HT-29 (cell line): ENCODE measurements at regions not wholly inside any gene's neighbourhood (a gene's known extent, or its start where the extent isn't known, plus 50 kb on each side); places are given as distances from the start of the nearest gene placed in this dataset.

ENCODE experiments used
- DNase-seq: peaks from one replicate; pipeline ENCODE4 v3.0.0-alpha.2; 2015; ENCODE audit warnings: low spot score

- DNase-seq = no peak
These were observed 225.7 kb downstream of the DPH6 start for GRCh38 chr15:35320158-35320780.

GRCh38 chr15:35319354-35319753 lies 226.6 kb downstream of the DPH6 start:
- no peak for DNase-seq

GRCh38 chr15:35317217-35317616 lies 228.7 kb downstream of the DPH6 start:
- DNase-seq = no peak

- no peak for DNase-seq
These were observed 227.2 kb upstream of the NANOGP8 start for GRCh38 chr15:35312344-35312743.

GRCh38 chr15:35311615-35312014 lies 226.5 kb upstream of the NANOGP8 start:
- DNase-seq = no peak

GRCh38 chr15:35309886-35310285 lies 224.8 kb upstream of the NANOGP8 start:
- DNase-seq = no peak

DNA sequence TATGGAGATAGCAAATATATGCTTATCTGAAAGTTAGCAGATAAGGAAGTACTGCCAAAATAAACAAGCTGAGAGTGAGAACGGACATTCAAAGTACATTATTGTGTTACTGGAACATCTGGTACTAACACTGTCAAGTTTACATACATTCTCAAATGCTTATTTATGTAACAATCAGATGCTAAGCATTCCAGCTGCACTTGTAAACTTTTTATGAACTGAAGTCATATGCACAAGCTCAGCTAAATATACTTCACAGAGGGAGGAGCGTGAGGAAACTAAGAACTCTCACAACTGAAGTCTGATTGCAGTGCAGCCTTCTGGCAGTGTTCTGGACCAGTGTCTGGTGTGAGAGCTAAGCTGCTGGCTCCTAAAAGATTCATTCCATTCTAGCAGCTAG lies 223.7 kb upstream of the NANOGP8 start:
- peak; percentile 30 for DNase-seq

GRCh38 chr15:35307676-35308075 lies 222.6 kb upstream of the NANOGP8 start:
- no peak for DNase-seq

- DNase-seq = no peak
These were observed 221.9 kb upstream of the NANOGP8 start for GRCh38 chr15:35307026-35307425.

DNA sequence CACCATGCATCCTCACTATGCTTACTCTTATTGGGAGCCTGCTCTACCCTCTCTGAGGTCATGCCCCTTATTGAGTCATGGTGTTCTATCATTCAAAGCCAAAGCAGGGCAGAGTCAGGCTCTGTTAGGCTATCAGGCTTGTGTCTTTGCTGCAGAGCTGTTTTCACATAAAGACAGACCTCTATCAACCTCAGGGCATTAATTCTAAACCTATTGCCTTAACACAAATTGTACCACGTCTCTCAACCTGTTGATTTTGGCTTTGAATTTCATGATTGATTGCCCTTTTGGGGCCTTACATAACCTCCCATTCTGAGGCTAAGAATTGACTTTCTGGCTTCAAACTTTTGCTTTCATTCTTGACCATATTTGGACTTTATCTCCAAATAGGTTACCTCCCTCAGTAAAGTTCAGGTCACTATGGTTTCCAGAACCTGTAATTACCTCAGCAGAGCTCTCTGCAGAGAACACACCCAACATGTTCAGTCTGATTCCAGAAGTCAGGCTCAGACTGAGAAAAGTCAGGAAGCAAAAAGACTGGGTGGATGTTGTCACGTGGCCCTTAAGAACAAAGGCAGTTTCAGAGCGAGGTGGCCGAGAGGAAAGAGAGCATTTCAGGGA lies 221.4 kb upstream of the NANOGP8 start:
- peak; percentile 73 for DNase-seq

DNA sequence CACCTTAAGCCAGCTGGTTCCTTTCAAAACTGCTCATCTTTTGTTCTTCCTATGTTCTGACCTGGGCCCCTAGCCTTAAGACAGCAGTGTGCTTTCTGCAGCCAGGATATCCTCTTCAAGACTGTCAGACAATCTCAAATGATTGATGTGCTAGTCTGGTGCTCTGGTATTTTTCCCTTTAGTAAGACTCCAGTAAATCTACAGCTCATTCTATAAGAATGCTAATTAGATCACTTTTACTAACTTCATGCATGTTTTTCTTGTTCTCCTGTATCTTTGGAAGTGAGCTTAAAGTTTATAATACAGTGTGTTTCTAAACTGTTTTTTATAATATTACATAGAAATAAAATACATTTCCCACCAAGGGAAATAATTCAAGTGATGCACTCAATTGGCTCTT lies 220.9 kb upstream of the NANOGP8 start:
- DNase-seq = no peak

DNA sequence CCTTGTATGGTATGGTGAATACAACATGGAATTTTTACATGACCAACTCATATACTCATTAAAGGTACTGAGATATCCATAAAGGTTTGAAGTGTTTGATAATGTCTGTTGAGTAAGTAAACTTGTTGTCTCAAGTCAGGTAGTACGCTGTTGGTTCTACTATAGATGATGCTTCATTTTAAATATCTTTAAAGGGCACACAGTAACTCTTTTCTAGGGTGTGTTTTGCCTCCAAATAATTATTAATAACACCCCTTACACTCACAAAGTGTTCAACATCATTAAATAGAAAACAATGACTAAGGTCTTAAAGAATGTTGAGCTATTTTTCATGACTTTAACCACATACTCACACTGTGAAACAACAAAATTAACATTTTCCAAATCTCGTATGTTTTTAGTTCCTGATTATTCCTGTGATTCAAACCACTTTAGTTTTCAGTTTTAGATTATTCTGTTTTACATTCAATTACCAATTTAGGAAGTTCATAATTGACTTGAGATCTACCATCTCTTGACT lies 220.0 kb upstream of the NANOGP8 start:
- DNase-seq = peak; percentile 38

DNA sequence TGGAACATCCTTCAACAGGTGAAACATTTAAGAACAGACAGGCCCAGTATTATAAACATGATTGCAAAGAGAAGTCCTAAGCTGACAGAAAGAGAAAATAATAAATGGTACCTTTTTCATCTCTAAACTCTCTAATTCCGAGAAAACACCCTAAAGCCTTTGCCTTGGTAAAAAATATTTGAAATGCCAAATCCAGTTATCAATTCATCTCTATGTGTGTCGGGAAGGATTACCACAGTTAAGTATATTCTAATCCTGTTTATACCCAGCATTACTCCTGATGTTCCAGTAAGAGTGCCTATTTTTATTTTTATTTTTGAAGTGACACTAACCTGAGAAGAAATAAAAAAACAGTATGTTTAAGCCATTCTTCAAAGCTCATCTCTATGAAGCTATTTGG lies 219.3 kb upstream of the NANOGP8 start:
- no peak for DNase-seq

GRCh38 chr15:35302334-35302733 lies 217.2 kb upstream of the NANOGP8 start:
- DNase-seq = no peak

- no peak for DNase-seq
These were observed 216.0 kb upstream of the NANOGP8 start for GRCh38 chr15:35301088-35301487.

DNA sequence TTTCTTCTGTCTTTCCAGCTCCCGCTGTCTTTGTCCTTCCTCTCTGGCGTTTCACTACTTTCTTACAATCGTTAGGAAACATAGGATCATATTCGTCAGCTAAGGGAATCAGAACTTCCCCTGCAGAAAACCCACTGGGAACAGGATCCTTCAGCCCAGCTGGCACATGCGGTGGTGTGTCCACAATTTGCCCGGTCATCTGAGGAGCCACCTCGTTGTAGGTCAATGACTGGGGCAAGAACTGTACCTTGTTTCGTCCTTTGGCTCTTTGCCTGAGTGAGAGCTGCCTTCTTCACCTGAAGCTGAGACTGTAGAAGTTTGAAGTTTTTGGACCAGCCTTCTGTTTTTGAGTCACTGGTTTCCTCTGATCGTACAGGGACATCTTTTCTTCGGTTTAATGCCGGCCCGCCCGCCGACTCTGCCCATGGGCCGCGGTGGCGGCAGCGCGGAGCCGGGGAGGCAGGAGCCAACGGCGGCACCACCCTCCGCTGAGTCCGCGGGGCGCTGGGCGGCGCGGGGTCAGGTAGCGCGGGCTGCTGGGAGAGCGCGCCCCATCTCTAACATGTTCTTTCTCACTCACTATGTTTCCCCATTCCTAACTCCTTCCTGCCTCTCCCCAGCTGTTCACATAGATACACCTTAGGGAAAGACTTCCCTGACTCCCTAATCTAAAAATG lies 214.1 kb upstream of the NANOGP8 start:
- no peak for DNase-seq

DNA sequence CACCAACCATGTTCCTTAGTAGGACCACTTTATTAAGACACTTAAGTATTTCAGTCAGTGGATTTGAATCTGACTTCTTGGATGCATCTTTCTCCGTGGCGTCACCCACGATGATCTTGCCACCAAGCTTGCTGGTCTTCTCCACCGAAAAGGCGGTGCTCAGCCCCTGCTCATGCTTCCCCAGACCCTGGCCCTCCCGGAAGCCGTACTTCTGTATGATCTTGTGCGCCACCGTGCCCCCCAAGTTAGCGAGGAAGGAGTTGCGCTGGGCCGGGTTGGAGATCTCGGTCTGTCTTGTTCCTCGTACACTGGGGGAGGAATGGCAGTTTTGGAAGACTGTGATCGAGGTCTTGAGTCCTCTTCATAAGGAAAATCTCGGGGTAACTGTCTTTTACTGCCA lies 213.4 kb upstream of the NANOGP8 start:
- DNase-seq = no peak

DNA sequence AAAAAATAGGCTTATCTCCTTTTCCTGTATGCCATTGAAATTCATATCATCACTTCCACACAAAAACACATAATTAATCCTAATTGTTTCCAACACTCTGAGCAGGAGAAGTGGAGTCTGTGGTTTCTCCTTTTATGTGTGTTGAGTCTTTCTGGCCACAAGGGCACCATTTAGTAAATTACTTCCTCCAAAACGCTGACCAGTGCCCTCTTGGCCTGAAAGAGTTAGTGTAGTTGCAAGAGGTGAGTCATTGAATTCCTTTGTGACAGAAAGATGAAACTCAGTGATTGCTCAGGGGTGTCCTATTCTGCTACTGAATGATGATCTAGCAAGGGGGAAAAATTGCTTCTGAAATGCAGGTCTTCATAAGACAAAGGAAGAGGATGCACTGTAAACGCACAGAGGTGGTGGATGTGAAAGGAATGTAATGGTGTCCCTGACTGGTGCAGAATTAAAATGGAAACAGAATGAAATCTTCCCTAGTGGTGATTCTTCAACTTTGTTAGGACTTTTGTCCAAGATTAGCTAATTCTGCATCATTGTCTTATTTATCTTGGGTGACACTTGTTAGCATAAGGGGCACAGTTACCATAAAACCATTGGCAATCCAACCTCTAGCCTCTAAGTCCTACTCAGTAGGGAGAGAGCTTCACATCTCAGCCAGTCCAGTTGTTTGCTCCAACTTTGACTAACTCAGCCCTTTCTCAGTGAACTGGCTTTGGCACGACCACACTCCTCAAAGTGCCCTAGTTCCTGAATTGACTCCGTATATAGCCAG lies 208.4 kb upstream of the NANOGP8 start:
- DNase-seq = peak; percentile 78

GRCh38 chr15:35290301-35290721 lies 205.2 kb upstream of the NANOGP8 start:
- DNase-seq = no peak

GRCh38 chr15:35289024-35289617 lies 204.0 kb upstream of the NANOGP8 start:
- peak; percentile 78 for DNase-seq

DNA sequence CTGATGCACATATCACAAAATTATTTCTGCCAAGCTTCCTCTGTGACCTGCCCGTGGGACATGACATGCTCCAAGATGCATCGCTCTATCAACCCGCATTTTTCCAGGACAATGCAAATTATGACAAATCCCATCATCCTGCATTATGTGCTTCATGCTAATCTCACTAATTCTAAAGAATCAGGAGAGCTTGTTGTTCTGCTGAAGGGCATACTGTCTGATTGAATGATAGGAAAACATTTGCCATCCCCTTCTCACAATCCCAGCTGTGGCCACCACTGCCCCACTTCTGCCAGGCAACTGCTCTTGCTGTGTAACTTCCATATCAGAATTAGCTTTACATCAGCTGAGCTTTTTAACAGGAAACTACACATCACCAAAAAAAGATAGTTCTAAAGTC lies 203.5 kb upstream of the NANOGP8 start:
- no peak for DNase-seq

DNA sequence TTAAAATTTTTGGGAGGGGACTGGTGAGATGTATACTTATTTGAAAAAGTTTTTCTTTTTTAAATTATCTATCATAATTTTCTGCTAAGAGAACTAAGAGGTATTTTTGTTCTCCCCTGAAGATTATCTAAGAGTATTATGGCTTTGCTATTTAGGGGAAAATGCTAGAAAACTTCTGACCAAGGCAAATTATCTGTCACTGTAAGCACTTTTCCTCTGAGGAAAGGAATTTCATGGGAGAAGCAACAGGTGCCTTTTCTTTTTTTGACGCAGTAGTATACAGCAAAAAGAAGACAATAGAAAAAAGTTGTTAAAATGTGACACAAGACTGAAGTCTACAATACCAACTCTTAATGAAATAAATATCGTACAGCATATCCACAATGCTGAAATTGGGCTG lies 201.6 kb upstream of the NANOGP8 start:
- no peak for DNase-seq
